ENCODE measurements at regions not wholly inside any gene's neighbourhood (a gene's known extent, or its start where the extent isn't known, plus 50 kb on each side); places are given as distances from the start of the nearest gene placed in this dataset.

GRCh38 chr10:36492590-36493515 lies 632.5 kb upstream of the ANKRD30A start:
- no peaks in the 10 kb centered on the region for H3K79me2 ChIP-seq (ENCODE audit: insufficient read depth, low read length)
- TF ChIP-seq CTCF (IDR thresholded peaks at IDR 0.05): no peak
- H3K4me3 ChIP-seq (replicated peaks in 1 of 3; ENCODE audit: low read depth in 2 of 3, low read length in 3 of 3): no peak overlapping the region
- H3K9me3 Mint-ChIP-seq: peaks cover 3 to 20% (median 9%) of the 10 kb centered on the region in 7 donors
- H3K27me3 ChIP-seq (ENCODE audit: control insufficient read depth in 2 of 2, insufficient read depth in 2 of 2, low read length in 2 of 2): no peaks in the 10 kb centered on the region
- no peaks in the 10 kb centered on the region for H3K4me1 Mint-ChIP-seq
- no peaks in the 10 kb centered on the region for H4K20me1 ChIP-seq (ENCODE audit: insufficient read depth, low read length)
- no peak overlapping the region for H3K4me3 Mint-ChIP-seq
- peaks cover 0 to 4% (median 1%) of the 10 kb centered on the region in 3 donors for H3K27me3 Mint-ChIP-seq (ENCODE audit: low read depth in 3 of 3)
- peaks cover 0 to 4% of the 10 kb centered on the region in 2 donors for H3K9me3 ChIP-seq (replicated peaks in 1 of 2; ENCODE audit: control insufficient read depth in 1 of 2, insufficient read depth in 1 of 2, low read length in 2 of 2)
- H3K36me3 ChIP-seq (replicated peaks in 1 of 2; ENCODE audit: control insufficient read depth in 1 of 2, insufficient read depth in 2 of 2, low read length in 2 of 2): no peaks in the 10 kb centered on the region
- intact Hi-C loops (cut with micrococcal nuclease): no loop called here
- H3K27ac Mint-ChIP-seq: no peak overlapping the region
- no peaks in the 10 kb centered on the region for H3K4me1 ChIP-seq (ENCODE audit: control insufficient read depth in 1 of 2, insufficient read depth in 2 of 2, low read length in 2 of 2)
- no peak overlapping the region for H3K9ac ChIP-seq (ENCODE audit: insufficient read depth, low read length, poor library complexity, severe bottlenecking)
- no peak overlapping the region for H3K4me2 ChIP-seq (replicated peaks; ENCODE audit: extremely low read depth, low read length, poor library complexity, severe bottlenecking)
- DNase-seq: no peak
- H3K27ac ChIP-seq (ENCODE audit: low read depth in 1 of 2, low read length in 2 of 2): no peak overlapping the region
- H3K36me3 Mint-ChIP-seq: no peaks in the 10 kb centered on the region
- WGBS (ENCODE audit: insufficient coverage): 90% methylated on average over 1 of the region's 4 CpGs
- H2AFZ ChIP-seq (ENCODE audit: insufficient read depth, low read depth, low read length, poor library complexity, severe bottlenecking): no peak overlapping the region

DNA sequence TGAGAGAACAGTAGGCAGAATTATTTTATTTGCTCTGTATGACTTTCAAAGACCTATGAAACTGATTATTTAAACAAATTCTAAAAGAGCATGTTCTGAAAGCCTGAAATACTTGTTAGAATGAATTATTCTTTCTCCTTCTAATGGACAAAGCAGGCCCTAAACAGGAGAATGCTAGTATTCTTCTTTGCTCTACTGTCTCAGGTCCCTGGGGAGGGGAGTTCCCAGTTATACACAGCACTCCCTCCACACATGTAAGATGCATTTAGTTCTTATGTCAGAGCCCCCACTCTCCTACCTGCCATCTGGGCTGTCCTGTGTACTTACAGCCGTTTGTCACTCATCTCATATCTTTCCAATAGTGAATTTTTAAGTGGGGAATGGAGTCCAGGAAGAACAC lies 633.5 kb upstream of the ANKRD30A start:
- Histone ChIP-seq H2AFZ (ENCODE audit: insufficient read depth, low read depth, low read length, poor library complexity, severe bottlenecking) (no peak overlapping the region), H3K79me2 (ENCODE audit: insufficient read depth, low read length) (no peaks in the 10 kb centered on the region), H3K4me3 (replicated peaks in 1 of 3; ENCODE audit: low read depth in 2 of 3, low read length in 3 of 3) (no peak overlapping the region), H3K36me3 (replicated peaks in 1 of 2; ENCODE audit: control insufficient read depth in 1 of 2, insufficient read depth in 2 of 2, low read length in 2 of 2) (no peaks in the 10 kb centered on the region), H3K9ac (ENCODE audit: insufficient read depth, low read length, poor library complexity, severe bottlenecking) (no peak overlapping the region), H3K4me1 (ENCODE audit: control insufficient read depth in 1 of 2, insufficient read depth in 2 of 2, low read length in 2 of 2) (no peaks in the 10 kb centered on the region), H3K4me2 (replicated peaks; ENCODE audit: extremely low read depth, low read length, poor library complexity, severe bottlenecking) (no peak overlapping the region), H3K9me3 (replicated peaks in 1 of 2; ENCODE audit: control insufficient read depth in 1 of 2, insufficient read depth in 1 of 2, low read length in 2 of 2) (peaks cover 0 to 4% of the 10 kb centered on the region in 2 donors), H4K20me1 (ENCODE audit: insufficient read depth, low read length) (no peaks in the 10 kb centered on the region), H3K27me3 (ENCODE audit: control insufficient read depth in 2 of 2, insufficient read depth in 2 of 2, low read length in 2 of 2) (no peaks in the 10 kb centered on the region), H3K27ac (ENCODE audit: low read depth in 1 of 2, low read length in 2 of 2) (no peak overlapping the region)
- Mint-ChIP-seq H3K36me3 (no peaks in the 10 kb centered on the region), H3K4me3 (no peak overlapping the region), H3K27me3 (ENCODE audit: low read depth in 3 of 3) (peaks cover 0 to 4% (median 1%) of the 10 kb centered on the region in 3 donors), H3K4me1 (no peaks in the 10 kb centered on the region), H3K27ac (no peak overlapping the region), H3K9me3 (peaks cover 2 to 20% (median 12%) of the 10 kb centered on the region in 7 donors)
- no CpG with 5 or more reads among the region's 1 CpG for WGBS (ENCODE audit: insufficient coverage)
- DNase-seq: no peak
- intact Hi-C loops (cut with micrococcal nuclease): no loop called here
- no peak for TF ChIP-seq CTCF (IDR thresholded peaks at IDR 0.05)
